Mesendoderm (in vitro differentiated cells): ENCODE measurements at regions not wholly inside any gene's neighbourhood (a gene's known extent, or its start where the extent isn't known, plus 50 kb on each side); places are given as distances from the start of the nearest gene placed in this dataset.

Experiments
- DNase-seq: peaks from one replicate; pipeline ENCODE4 v3.0.0; 2013
- H2AK5ac ChIP-seq: 2 replicates; pipeline ENCODE4 v1.6.1; 2013; ENCODE audit warnings: low read length, inconsistent platforms
- H2BK120ac ChIP-seq: 2 replicates; pipeline ENCODE4 v1.6.1; 2013; ENCODE audit warnings: low read depth, mild to moderate bottlenecking, low read length, moderate library complexity, mixed read lengths
- H2BK15ac ChIP-seq: replicated peaks from 2 replicates; pipeline ENCODE4 v1.6.1; 2013; ENCODE audit warnings: low read depth, mild to moderate bottlenecking, moderate library complexity
- H2BK5ac ChIP-seq: 2 replicates; pipeline ENCODE4 v1.6.1; 2013; ENCODE audit warnings: low read length, inconsistent platforms
- H3K18ac ChIP-seq: 2 replicates; pipeline ENCODE4 v1.6.1; 2013; ENCODE audit warnings: mild to moderate bottlenecking, low read length, mixed read lengths
- H3K23ac ChIP-seq: one replicate; pipeline ENCODE4 v1.6.1; 2013; ENCODE audit warnings: low read length
- H3K27ac ChIP-seq: 2 replicates; pipeline ENCODE4 v1.5.1; 2013; ENCODE audit warnings: low read depth, mild to moderate bottlenecking, inconsistent platforms, low read length, moderate library complexity
- H3K27me3 ChIP-seq: 2 replicates; pipeline ENCODE4 v1.6.1; 2013; ENCODE audit warnings: low read length, control low read depth, mild to moderate bottlenecking, inconsistent platforms; ENCODE audit not compliant: insufficient read depth, poor library complexity
- H3K36me3 ChIP-seq: 2 replicates; pipeline ENCODE4 v1.6.1; 2013; ENCODE audit warnings: low read length, inconsistent platforms; ENCODE audit not compliant: control insufficient read depth, insufficient read depth
- H3K4ac ChIP-seq: one replicate; pipeline ENCODE4 v1.6.1; 2013; ENCODE audit warnings: low read depth, mild to moderate bottlenecking, low read length, moderate library complexity
- H3K4me1 ChIP-seq: 2 replicates; pipeline ENCODE4 v1.6.1; 2013; ENCODE audit warnings: low read depth, low read length, inconsistent platforms; ENCODE audit not compliant: control insufficient read depth
- H3K4me2 ChIP-seq: 2 replicates; pipeline ENCODE4 v1.6.1; 2013; ENCODE audit warnings: low read length
- H3K4me3 ChIP-seq: 2 replicates; pipeline ENCODE4 v1.5.1; 2013; ENCODE audit warnings: mild to moderate bottlenecking, low read length
- H3K56ac ChIP-seq: one replicate; pipeline ENCODE4 v1.6.1; 2013; ENCODE audit warnings: low read length
- H3K79me1 ChIP-seq: 2 replicates; pipeline ENCODE4 v1.6.1; 2013; ENCODE audit warnings: low read length, inconsistent platforms
- H3K79me2 ChIP-seq: 2 replicates; pipeline ENCODE4 v1.6.1; 2013; ENCODE audit warnings: mild to moderate bottlenecking, low read length; ENCODE audit not compliant: control insufficient read depth, insufficient read depth
- H3K9ac ChIP-seq: 2 replicates; pipeline ENCODE4 v1.6.1; 2013; ENCODE audit warnings: low read length, inconsistent platforms
- H4K5ac ChIP-seq: one replicate; pipeline ENCODE4 v1.6.1; 2013; ENCODE audit warnings: low read length
- H4K8ac ChIP-seq: one replicate; pipeline ENCODE4 v1.6.1; 2013; ENCODE audit warnings: low read depth, mild to moderate bottlenecking, control low read depth, low read length, moderate library complexity
- WGBS: extraction: QIAGEN DNeasy Blood & Tissue Kit; methylation state at CpG from one replicate; pipeline ENCODE4 v1.1.7; 2013; ENCODE audit warnings: low lambda C conversion rate, missing lambda C conversion rate; ENCODE audit not compliant: insufficient coverage; ENCODE audit errors: extremely low coverage; 5-methylcytosine and 5-hydroxymethylcytosine counted together

DNA sequence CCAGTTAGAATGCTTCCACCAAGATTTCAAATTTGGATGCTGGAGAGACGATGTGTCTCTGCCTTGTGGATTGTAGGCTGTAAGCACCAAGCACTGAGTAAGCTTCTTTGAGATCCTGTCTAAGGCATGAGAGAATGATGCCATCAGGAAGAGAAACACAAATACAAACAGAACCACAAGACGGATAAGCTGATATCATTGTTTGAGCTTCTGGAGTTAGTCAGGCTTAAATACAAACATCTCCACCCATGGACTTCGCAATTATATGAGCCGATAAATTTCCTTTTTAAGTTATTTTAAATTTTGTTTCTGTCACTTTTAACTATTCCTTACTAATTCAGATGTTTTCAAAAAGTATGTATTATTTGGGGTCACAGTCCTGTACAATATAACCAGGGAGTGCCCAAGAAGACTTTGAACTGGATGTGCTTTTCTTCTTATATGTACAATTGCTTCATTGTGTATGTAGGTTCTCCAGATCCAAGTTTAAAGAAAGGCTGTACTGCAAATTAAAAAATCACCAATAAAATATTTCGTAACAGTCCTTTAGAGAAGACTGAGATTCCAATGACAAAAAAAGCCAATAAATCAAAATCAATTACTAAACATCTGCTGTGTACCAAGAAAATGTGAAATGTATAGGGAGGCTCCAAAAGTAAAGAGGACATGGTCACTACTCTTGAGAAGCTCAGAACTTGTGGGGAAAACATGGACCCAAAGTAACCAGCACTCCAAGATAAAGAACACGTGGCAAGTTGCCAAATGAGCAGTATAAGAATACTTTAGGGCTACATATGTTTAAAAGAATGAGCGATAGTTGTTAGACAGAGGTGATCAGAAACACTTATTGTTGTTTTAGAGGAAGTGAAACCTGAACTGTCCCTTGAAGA is 274.1 kb downstream of the ADAMTS20 start:
- H3K4ac ChIP-seq, result no peak overlapping the region
- H2BK120ac ChIP-seq, result no peak overlapping the region
- WGBS, result no CpG with 5 or more reads among the region's 7 CpGs
- no peaks in the 10 kb centered on the region for H3K79me1 ChIP-seq
- H2BK5ac ChIP-seq, result no peak overlapping the region
- H3K4me2 ChIP-seq, result no peak overlapping the region
- no peak overlapping the region for H3K18ac ChIP-seq
- H3K4me3 ChIP-seq, result no peak overlapping the region
- H4K8ac ChIP-seq, result no peak overlapping the region
- no peak overlapping the region for H3K56ac ChIP-seq
- H3K36me3 ChIP-seq, result no peaks in the 10 kb centered on the region
- H3K27me3 ChIP-seq, result no peaks in the 10 kb centered on the region
- H3K79me2 ChIP-seq, result no peaks in the 10 kb centered on the region
- no peak overlapping the region for H2AK5ac ChIP-seq
- H2BK15ac ChIP-seq, result peak overlapping the region; percentile 36
- no peak overlapping the region for H4K5ac ChIP-seq
- no peak overlapping the region for H3K9ac ChIP-seq
- H3K27ac ChIP-seq, result no peak overlapping the region
- H3K23ac ChIP-seq, result no peak overlapping the region
- DNase-seq, result peak; percentile 42
- H3K4me1 ChIP-seq, result no peaks in the 10 kb centered on the region

DNA sequence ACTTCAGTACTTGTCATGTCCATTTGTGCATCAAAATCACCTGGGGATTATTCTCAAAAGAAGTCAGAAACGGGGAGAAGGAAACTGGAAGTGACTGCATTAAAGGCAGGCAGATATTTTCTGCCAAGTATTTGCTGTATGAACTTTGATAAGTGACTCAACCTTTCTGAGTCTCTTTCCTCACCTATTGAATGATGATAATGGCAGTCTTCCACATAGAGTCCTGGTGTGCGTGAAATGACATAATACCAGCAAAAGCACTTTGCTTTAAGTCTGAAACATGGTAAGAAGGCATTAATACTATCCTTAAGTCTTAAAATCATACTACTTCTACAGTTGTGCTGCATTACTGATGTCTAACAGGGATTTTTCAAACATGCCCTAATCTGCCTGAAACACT is 278.5 kb downstream of the ADAMTS20 start:
- no peak overlapping the region for H3K18ac ChIP-seq
- H4K5ac ChIP-seq, result no peak overlapping the region
- H3K4me2 ChIP-seq, result no peak overlapping the region
- H2AK5ac ChIP-seq, result no peak overlapping the region
- no peak overlapping the region for H3K23ac ChIP-seq
- H3K4ac ChIP-seq, result no peak overlapping the region
- H3K9ac ChIP-seq, result no peak overlapping the region
- no peak overlapping the region for H3K56ac ChIP-seq
- no peak overlapping the region for H2BK120ac ChIP-seq
- peaks cover 4% of the 10 kb centered on the region for H3K4me1 ChIP-seq
- H3K27ac ChIP-seq, result no peak overlapping the region
- H3K79me2 ChIP-seq, result no peaks in the 10 kb centered on the region
- H3K4me3 ChIP-seq, result no peak overlapping the region
- H2BK5ac ChIP-seq, result no peak overlapping the region
- no CpG with 5 or more reads among the region's 2 CpGs for WGBS
- H4K8ac ChIP-seq, result no peak overlapping the region
- H3K36me3 ChIP-seq, result no peaks in the 10 kb centered on the region
- peak overlapping the region; percentile 12 for H2BK15ac ChIP-seq
- no peak for DNase-seq
- no peaks in the 10 kb centered on the region for H3K79me1 ChIP-seq
- H3K27me3 ChIP-seq, result no peaks in the 10 kb centered on the region

DNA sequence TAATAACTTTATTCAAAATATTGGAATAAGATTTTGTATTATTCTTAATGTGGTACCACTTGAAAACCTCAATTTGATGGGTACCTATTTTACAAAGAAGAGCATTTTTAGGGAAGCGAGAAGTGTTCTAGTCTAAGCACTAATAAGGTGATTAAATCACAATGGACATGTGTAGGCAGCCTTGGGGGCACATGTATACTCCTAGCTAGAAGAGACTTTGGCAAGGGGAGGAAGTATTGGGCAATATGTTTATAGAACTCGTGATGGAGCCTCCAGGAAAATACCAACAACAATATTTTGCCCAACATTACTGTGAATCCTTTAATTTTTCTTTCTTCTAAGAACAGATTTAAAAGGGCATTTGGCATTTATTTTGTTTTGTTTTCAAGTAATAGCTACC is 280.3 kb downstream of the ADAMTS20 start:
- Histone ChIP-seq H3K56ac (no peak overlapping the region), H2BK120ac (no peak overlapping the region), H2BK15ac (no peak overlapping the region), H3K4ac (no peak overlapping the region), H4K5ac (no peak overlapping the region), H3K4me3 (no peak overlapping the region), H3K79me2 (no peaks in the 10 kb centered on the region), H4K8ac (no peak overlapping the region), H3K18ac (no peak overlapping the region), H3K23ac (no peak overlapping the region), H3K79me1 (no peaks in the 10 kb centered on the region), H2AK5ac (no peak overlapping the region), H3K27ac (no peak overlapping the region), H3K27me3 (no peaks in the 10 kb centered on the region), H3K36me3 (no peaks in the 10 kb centered on the region), H3K4me2 (no peak overlapping the region), H3K9ac (no peak overlapping the region), H2BK5ac (no peak overlapping the region), H3K4me1 (peaks cover 4% of the 10 kb centered on the region)
- no CpG with 5 or more reads among the region's 2 CpGs for WGBS
- DNase-seq, result no peak

DNA sequence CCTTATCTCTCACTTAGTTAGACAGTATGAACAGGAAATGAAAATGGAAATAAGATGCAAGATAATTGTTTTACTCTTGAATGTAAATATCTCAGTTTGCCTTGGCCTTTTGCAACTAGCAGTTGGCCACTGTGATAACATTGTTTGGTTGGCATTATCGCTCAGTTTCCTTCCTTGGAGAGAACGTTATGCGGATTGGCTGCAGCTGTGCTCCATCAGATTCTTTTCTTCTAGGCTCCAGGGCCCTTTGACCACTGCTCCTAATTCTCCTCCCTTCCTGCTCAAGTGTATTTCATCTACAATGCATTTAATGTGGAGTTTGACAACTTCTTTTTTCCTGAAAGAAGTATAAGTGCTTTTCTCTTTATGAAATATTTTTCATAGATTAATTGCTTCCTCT is 284.2 kb downstream of the ADAMTS20 start:
- H3K56ac ChIP-seq, result no peak overlapping the region
- H3K23ac ChIP-seq, result no peak overlapping the region
- H3K79me2 ChIP-seq, result no peaks in the 10 kb centered on the region
- no peak overlapping the region for H3K4me2 ChIP-seq
- H3K9ac ChIP-seq, result no peak overlapping the region
- peaks cover 4% of the 10 kb centered on the region for H3K4me1 ChIP-seq
- no peaks in the 10 kb centered on the region for H3K27me3 ChIP-seq
- H4K5ac ChIP-seq, result no peak overlapping the region
- no peak overlapping the region for H2BK120ac ChIP-seq
- DNase-seq, result peak; percentile 74
- H2BK15ac ChIP-seq, result no peak overlapping the region
- no peak overlapping the region for H3K4ac ChIP-seq
- H2BK5ac ChIP-seq, result no peak overlapping the region
- no peak overlapping the region for H3K4me3 ChIP-seq
- H3K18ac ChIP-seq, result no peak overlapping the region
- no peak overlapping the region for H2AK5ac ChIP-seq
- no peaks in the 10 kb centered on the region for H3K79me1 ChIP-seq
- no peak overlapping the region for H4K8ac ChIP-seq
- H3K36me3 ChIP-seq, result no peaks in the 10 kb centered on the region
- no peak overlapping the region for H3K27ac ChIP-seq
- no CpG with 5 or more reads among the region's 3 CpGs for WGBS

DNA sequence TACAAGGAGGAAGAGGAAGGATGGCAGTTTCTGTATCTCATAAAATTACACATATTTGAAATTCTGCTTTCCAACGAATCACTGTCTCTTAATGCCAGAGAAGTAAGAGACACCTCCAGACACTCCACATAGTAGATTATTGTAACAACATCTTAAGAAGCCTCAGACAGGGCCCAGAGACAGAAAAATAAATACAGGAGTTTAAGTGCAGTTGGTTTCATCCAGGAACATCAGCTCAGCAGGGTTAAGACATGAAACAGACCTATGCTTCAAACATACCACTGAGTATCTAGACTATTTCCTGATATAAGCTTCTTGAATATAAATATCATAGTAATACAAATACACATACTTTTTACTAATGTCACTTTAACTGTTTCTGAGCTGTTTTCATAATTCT is 290.3 kb downstream of the ADAMTS20 start:
- H2BK15ac ChIP-seq, result no peak overlapping the region
- no peak overlapping the region for H3K56ac ChIP-seq
- no peak overlapping the region for H2AK5ac ChIP-seq
- no CpG with 5 or more reads among the region's 1 CpG for WGBS
- no peaks in the 10 kb centered on the region for H3K79me1 ChIP-seq
- DNase-seq, result no peak
- no peak overlapping the region for H4K5ac ChIP-seq
- no peak overlapping the region for H3K4me3 ChIP-seq
- H3K27ac ChIP-seq, result no peak overlapping the region
- no peak overlapping the region for H2BK5ac ChIP-seq
- H2BK120ac ChIP-seq, result no peak overlapping the region
- no peaks in the 10 kb centered on the region for H3K36me3 ChIP-seq
- H3K18ac ChIP-seq, result no peak overlapping the region
- H4K8ac ChIP-seq, result no peak overlapping the region
- no peaks in the 10 kb centered on the region for H3K27me3 ChIP-seq
- H3K4ac ChIP-seq, result no peak overlapping the region
- no peaks in the 10 kb centered on the region for H3K79me2 ChIP-seq
- H3K4me1 ChIP-seq, result no peaks in the 10 kb centered on the region
- H3K4me2 ChIP-seq, result no peak overlapping the region
- H3K23ac ChIP-seq, result no peak overlapping the region
- no peak overlapping the region for H3K9ac ChIP-seq
